Endothelial cell (in vitro differentiated cells): ENCODE measurements at regions not wholly inside any gene's neighbourhood (a gene's known extent, or its start where the extent isn't known, plus 50 kb on each side); places are given as distances from the start of the nearest gene placed in this dataset.

Experiments used
- DNase-seq: peaks from one replicate; pipeline ENCODE4 v3.0.0; 2021; ENCODE audit warnings: low spot score
- H3K27ac Mint-ChIP-seq: one replicate; pipeline ENCODE4 v1.8.0; 2021; ENCODE audit warnings: mixed read lengths, inconsistent platforms; ENCODE audit not compliant: unreplicated experiment
- H3K27me3 Mint-ChIP-seq: one replicate; pipeline ENCODE4 v1.8.0; 2021; ENCODE audit warnings: mild to moderate bottlenecking, moderate library complexity, mixed read lengths, inconsistent platforms; ENCODE audit not compliant: unreplicated experiment
- H3K36me3 Mint-ChIP-seq: one replicate; pipeline ENCODE4 v1.8.0; 2021; ENCODE audit warnings: mild to moderate bottlenecking, low read depth, mixed read lengths, inconsistent platforms; ENCODE audit not compliant: unreplicated experiment
- H3K4me1 Mint-ChIP-seq: one replicate; pipeline ENCODE4 v1.8.0; 2021; ENCODE audit warnings: mild to moderate bottlenecking, mixed read lengths, inconsistent platforms; ENCODE audit not compliant: unreplicated experiment
- H3K4me3 Mint-ChIP-seq: one replicate; pipeline ENCODE4 v1.8.0; 2021; ENCODE audit warnings: mild to moderate bottlenecking, mixed read lengths, inconsistent platforms; ENCODE audit not compliant: unreplicated experiment
- H3K9me3 Mint-ChIP-seq: one replicate; pipeline ENCODE4 v1.8.0; 2021; ENCODE audit warnings: mixed read lengths, inconsistent platforms; ENCODE audit not compliant: unreplicated experiment
- CTCF ChIP-seq: fragments of 200-600 bp; sonication (generic); IDR thresholded peaks from one replicate; pipeline ENCODE4 v1.5.0; 2021; ENCODE audit warnings: antibody characterized with exemption; ENCODE audit not compliant: unreplicated experiment

GRCh38 chr4:81966676-81967075 lies 407.1 kb downstream of the HNRNPD start:
- Mint-ChIP-seq H3K27me3 (no peaks in the 10 kb centered on the region), H3K4me1 (peaks cover 18% of the 10 kb centered on the region), H3K36me3 (no peaks in the 10 kb centered on the region), H3K9me3 (no peaks in the 10 kb centered on the region), H3K27ac (no peak overlapping the region), H3K4me3 (no peak overlapping the region)
- no peak for DNase-seq
- TF ChIP-seq CTCF: no peak

GRCh38 chr4:81965911-81966310 lies 407.9 kb downstream of the HNRNPD start:
- no peak for TF ChIP-seq CTCF
- Mint-ChIP-seq H3K27me3 (no peaks in the 10 kb centered on the region), H3K36me3 (no peaks in the 10 kb centered on the region), H3K4me1 (peaks cover 26% of the 10 kb centered on the region), H3K27ac (no peak overlapping the region), H3K4me3 (no peak overlapping the region), H3K9me3 (no peaks in the 10 kb centered on the region)
- DNase-seq: no peak

- Mint-ChIP-seq H3K4me1 (peaks cover 30% of the 10 kb centered on the region), H3K27me3 (no peaks in the 10 kb centered on the region), H3K27ac (no peak overlapping the region), H3K36me3 (no peaks in the 10 kb centered on the region), H3K4me3 (no peak overlapping the region), H3K9me3 (no peaks in the 10 kb centered on the region)
- DNase-seq: no peak
- TF ChIP-seq CTCF: no peak
Observed at GRCh38 chr4:81965454-81965853, 408.3 kb downstream of the HNRNPD start.

GRCh38 chr4:81963763-81964020 lies 410.1 kb downstream of the HNRNPD start:
- no peaks in the 10 kb centered on the region for H3K27me3 Mint-ChIP-seq
- no peak overlapping the region for H3K4me3 Mint-ChIP-seq

GRCh38 chr4:81963015-81963762 lies 410.6 kb downstream of the HNRNPD start:
- no peaks in the 10 kb centered on the region for H3K36me3 Mint-ChIP-seq
- no peak for DNase-seq
- no peaks in the 10 kb centered on the region for H3K27me3 Mint-ChIP-seq
- H3K4me1 Mint-ChIP-seq: peaks cover 34% of the 10 kb centered on the region
- no peak overlapping the region for H3K4me3 Mint-ChIP-seq
- no peak overlapping the region for H3K27ac Mint-ChIP-seq
- no peak for TF ChIP-seq CTCF
- no peaks in the 10 kb centered on the region for H3K9me3 Mint-ChIP-seq

More at GRCh38 chr4:81963763-81964020, 410.1 kb downstream of the HNRNPD start:
- no peak for TF ChIP-seq CTCF
- Mint-ChIP-seq H3K9me3 (no peaks in the 10 kb centered on the region), H3K27ac (no peak overlapping the region), H3K36me3 (no peaks in the 10 kb centered on the region), H3K4me1 (peaks cover 34% of the 10 kb centered on the region)
- no peak for DNase-seq
